ENCODE measurements at regions not wholly inside any gene's neighbourhood (a gene's known extent, or its start where the extent isn't known, plus 50 kb on each side); places are given as distances from the start of the nearest gene placed in this dataset.

DNA sequence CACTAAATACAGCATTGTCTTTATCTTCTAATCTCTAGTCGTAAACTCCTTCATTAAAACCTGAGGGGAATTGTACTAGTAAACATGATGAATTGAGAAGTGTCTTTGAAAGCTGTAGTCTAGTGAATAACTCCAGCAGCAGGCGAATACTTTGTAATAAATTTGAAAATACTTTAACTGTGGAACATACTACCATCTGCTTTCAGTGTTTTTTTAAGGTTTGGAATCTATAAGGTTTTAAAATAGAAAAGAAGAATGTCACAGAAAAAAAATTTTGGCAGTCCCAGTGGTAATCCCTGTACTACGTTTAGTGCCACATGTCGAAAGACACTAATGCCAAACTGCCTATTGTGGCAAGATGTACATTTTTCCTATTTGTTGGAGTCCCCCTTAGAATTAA lies 379.0 kb upstream of the NUDT12 start:
- Histone ChIP-seq H3K4me3 (no peak overlapping the region), H3K27me3 (ENCODE audit: low read depth) (no peaks in the 10 kb centered on the region), H3K9me3 (replicated peaks) (no peaks in the 10 kb centered on the region), H3K27ac (replicated peaks) (no peak overlapping the region), H3K36me3 (no peaks in the 10 kb centered on the region), H3K4me1 (no peaks in the 10 kb centered on the region)
- intact Hi-C loops (cut with micrococcal nuclease) = no loop called here
- no peak for DNase-seq
- TF ChIP-seq, protein P1, sequence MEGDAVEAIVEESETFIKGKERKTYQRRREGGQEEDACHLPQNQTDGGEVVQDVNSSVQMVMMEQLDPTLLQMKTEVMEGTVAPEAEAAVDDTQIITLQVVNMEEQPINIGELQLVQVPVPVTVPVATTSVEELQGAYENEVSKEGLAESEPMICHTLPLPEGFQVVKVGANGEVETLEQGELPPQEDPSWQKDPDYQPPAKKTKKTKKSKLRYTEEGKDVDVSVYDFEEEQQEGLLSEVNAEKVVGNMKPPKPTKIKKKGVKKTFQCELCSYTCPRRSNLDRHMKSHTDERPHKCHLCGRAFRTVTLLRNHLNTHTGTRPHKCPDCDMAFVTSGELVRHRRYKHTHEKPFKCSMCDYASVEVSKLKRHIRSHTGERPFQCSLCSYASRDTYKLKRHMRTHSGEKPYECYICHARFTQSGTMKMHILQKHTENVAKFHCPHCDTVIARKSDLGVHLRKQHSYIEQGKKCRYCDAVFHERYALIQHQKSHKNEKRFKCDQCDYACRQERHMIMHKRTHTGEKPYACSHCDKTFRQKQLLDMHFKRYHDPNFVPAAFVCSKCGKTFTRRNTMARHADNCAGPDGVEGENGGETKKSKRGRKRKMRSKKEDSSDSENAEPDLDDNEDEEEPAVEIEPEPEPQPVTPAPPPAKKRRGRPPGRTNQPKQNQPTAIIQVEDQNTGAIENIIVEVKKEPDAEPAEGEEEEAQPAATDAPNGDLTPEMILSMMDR (IDR thresholded peaks at IDR 0.05; ENCODE audit: borderline replicate concordance) = no peak

DNA sequence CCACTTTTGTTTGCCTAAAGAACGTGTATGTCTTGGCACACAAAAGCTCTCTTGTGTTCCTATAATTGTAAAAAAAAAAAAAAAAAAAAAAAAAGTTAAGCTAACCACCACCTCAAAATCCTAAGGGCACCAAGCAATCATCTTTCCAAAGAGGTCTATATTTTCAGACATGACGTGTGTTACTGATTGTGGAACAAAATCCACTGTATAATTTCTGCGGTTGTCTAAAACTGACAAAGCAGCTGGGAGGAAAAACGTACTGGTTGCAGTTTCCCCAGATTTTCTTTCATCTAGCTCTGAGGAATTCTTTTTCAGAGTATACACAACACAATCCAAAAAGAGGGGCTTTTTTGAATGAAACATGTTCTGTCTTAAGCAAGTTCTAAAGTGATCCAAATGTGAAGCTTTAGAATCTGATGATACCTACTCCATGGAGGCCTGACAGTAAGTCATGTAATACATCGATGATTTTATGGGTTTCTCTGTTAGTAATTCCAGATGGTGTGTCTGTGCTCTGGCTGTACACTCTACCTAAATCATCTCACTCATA lies 375.6 kb upstream of the NUDT12 start:
- DNase-seq = no peak
- intact Hi-C loops (cut with micrococcal nuclease) = no loop called here
- Histone ChIP-seq H3K4me3 (no peak overlapping the region), H3K27me3 (ENCODE audit: low read depth) (no peaks in the 10 kb centered on the region), H3K36me3 (no peaks in the 10 kb centered on the region), H3K27ac (replicated peaks) (no peak overlapping the region), H3K9me3 (replicated peaks) (no peaks in the 10 kb centered on the region), H3K4me1 (no peaks in the 10 kb centered on the region)
- TF ChIP-seq, protein P1 (IDR thresholded peaks at IDR 0.05; ENCODE audit: borderline replicate concordance) = no peak

DNA sequence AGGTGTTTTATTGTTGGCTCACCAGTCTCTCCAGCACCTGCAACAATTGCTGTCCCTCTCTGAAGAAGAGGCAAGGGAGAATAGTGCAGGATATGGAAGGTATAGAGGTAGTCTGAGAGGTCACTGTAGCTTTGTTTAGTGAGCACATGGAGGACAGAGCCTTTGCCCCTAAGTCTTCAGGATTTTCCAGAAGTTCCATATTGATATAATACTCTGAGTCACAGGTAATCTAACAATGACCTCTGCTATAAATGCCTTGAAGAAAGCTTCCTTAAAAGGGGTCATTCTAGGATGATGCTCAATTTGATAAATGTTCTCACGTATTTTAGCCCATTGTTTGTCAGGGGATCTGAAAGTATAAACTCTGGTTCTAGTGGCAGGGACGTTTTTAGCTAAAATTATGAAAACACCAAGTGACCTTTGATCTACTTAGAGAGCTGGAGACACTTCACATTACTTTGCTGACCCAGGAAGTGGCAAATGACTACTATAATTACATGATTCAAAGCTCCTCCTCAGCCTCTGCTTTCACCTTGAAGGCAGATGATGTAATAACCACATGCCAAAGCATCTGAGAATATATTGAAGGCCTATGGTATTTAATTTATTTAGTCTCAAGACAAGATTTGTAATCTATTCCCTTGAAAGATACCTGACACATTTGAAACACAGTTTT lies 366.9 kb upstream of the NUDT12 start:
- intact Hi-C loops (cut with micrococcal nuclease) = no loop called here
- no peak for DNase-seq

DNA sequence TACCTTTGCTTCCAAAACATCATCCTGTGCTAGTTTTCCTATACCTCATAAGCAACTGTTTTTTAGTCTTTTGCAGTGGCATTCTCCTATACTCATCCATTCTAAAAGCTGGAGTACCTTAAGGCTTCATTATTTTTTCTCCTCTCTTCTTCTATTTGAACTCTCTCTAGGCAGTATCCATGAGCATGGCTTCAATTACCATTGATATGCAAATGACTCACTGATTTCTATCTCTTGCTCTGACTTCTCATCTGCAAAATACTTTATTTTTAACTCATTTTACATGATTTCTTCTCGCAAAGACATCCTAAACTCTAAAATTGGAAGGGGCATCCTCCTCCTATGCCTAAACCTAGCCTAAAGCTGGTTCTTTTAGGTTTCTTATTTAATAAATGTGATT lies 365.1 kb upstream of the NUDT12 start:
- DNase-seq = no peak
- Histone ChIP-seq H3K4me3 (no peak overlapping the region), H3K9me3 (replicated peaks) (no peaks in the 10 kb centered on the region), H3K4me1 (no peaks in the 10 kb centered on the region), H3K27ac (replicated peaks) (no peak overlapping the region), H3K27me3 (ENCODE audit: low read depth) (no peaks in the 10 kb centered on the region), H3K36me3 (no peaks in the 10 kb centered on the region)
- TF ChIP-seq, protein P1 (IDR thresholded peaks at IDR 0.05; ENCODE audit: borderline replicate concordance) = no peak
- intact Hi-C loops (cut with micrococcal nuclease) = no loop called here

More for the DNA sequence above, 366.9 kb upstream of the NUDT12 start:
- no peaks in the 10 kb centered on the region for H3K36me3 ChIP-seq
- H3K27me3 ChIP-seq (ENCODE audit: low read depth) = no peaks in the 10 kb centered on the region
- H3K4me3 ChIP-seq = no peak overlapping the region
- H3K4me1 ChIP-seq = no peaks in the 10 kb centered on the region
- H3K27ac ChIP-seq (replicated peaks) = no peak overlapping the region
- no peaks in the 10 kb centered on the region for H3K9me3 ChIP-seq (replicated peaks)
- TF ChIP-seq, protein P1 (IDR thresholded peaks at IDR 0.05; ENCODE audit: borderline replicate concordance) = no peak

DNA sequence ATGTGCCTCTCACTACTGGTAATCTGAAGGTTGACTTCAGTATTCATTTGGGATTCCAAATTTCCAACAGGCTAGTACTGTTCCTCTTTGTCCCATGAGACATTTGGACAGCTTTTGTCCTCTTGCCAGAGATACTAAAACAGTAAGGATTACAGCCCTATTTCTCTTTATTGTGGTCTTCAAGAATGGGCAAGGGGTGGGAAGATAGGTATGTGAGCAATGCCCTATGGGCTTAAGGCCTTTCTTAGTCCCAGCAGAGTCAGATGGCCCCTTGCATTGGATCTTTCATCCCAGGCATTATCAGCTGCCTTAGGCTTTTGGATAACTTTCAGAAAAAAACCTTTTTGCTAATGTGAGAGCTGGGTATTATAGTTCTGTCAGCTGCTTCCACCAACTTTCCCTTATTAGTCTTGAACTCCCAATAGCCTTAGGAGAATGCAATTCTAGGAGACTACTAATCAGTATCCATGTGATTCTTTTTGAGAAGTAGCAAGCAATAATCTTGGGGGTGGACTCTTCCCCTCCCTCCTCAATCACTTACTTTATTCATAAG lies 361.1 kb upstream of the NUDT12 start:
- Histone ChIP-seq H3K9me3 (replicated peaks) (no peaks in the 10 kb centered on the region), H3K4me1 (no peaks in the 10 kb centered on the region), H3K27me3 (ENCODE audit: low read depth) (no peaks in the 10 kb centered on the region), H3K27ac (replicated peaks) (no peak overlapping the region), H3K36me3 (no peaks in the 10 kb centered on the region), H3K4me3 (no peak overlapping the region)
- intact Hi-C loops (cut with micrococcal nuclease) = no loop called here
- TF ChIP-seq, protein P1 (IDR thresholded peaks at IDR 0.05; ENCODE audit: borderline replicate concordance) = no peak
- no peak for DNase-seq

Data from left ventricle myocardium inferior (tissue), 1 donor.